Testis (tissue), 2 donors: ENCODE measurements at regions not wholly inside any gene's neighbourhood (a gene's known extent, or its start where the extent isn't known, plus 50 kb on each side); places are given as distances from the start of the nearest gene placed in this dataset.
A peak's percentile ranks its signal among the peaks of the same experiment; 100 is the strongest.

Experiments used
- DNase-seq: peaks from one replicate; pipeline ENCODE4 v3.0.0-alpha.2; 2019
- H3K27ac ChIP-seq, 2 donors: fragments of 200-600 bp; sonication (generic); one replicate each; pipeline ENCODE4 v1.5.1; 2019
- H3K27me3 ChIP-seq: fragments of 200-600 bp; sonication (generic); one replicate; pipeline ENCODE4 v1.5.1; 2019
- H3K36me3 ChIP-seq: fragments of 200-600 bp; sonication (generic); one replicate; pipeline ENCODE4 v1.5.1; 2017; ENCODE audit warnings: low read depth; ENCODE audit errors: missing control alignments
- H3K4me1 ChIP-seq: fragments of 200-600 bp; sonication (generic); one replicate; pipeline ENCODE4 v1.5.1; 2019
- H3K4me3 ChIP-seq, 2 donors: fragments of 200-600 bp; sonication (generic); one replicate each; pipeline ENCODE4 v1.5.1; 2017 to 2019
- H3K9me3 ChIP-seq: fragments of 200-600 bp; sonication (generic); one replicate; pipeline ENCODE4 v1.5.1; 2017
- CTCF ChIP-seq, 3 experiments: fragments of 450-650 bp in 2 of 3; fragments of 200-600 bp in 1 of 3; sonication (generic) in 1 of 3; IDR thresholded peaks; one replicate each; pipeline ENCODE4 v1.5.1; 2016 to 2019; ENCODE audit warnings: antibody characterized with exemption in 3 of 3, mild to moderate bottlenecking in 2 of 3, moderate library complexity in 1 of 3
- POLR2A ChIP-seq: fragments of 450-650 bp; IDR thresholded peaks from one replicate; pipeline ENCODE4 v1.6.1; 2017; ENCODE audit warnings: antibody characterized with exemption, mild to moderate bottlenecking, moderate library complexity
- WGBS, 2 donors: methylation state at CpG; one replicate each; pipeline ENCODE4 v1.1.5; 2018; 5-methylcytosine and 5-hydroxymethylcytosine counted together
- intact Hi-C: fragments of 100-400 bp; cut with DNase I; formaldehyde crosslinking; loops from one replicate; pipeline ENCODE4 v1.15.1; 2023; ENCODE audit warnings: low total_unique reads

GRCh38 chr1:244210884-244211558, 159.9 kb downstream of the ZBTB18 start:
- WGBS, 2 donors, result 62 to 75% methylated on average over 23 to 27 of the region's 28 CpGs
- Histone ChIP-seq H3K27ac (no peak overlapping the region), H3K27me3 (no peaks in the 10 kb centered on the region)

GRCh38 chr1:244211559-244211944, 160.5 kb downstream of the ZBTB18 start:
- H3K9me3 ChIP-seq, result no peaks in the 10 kb centered on the region
- intact Hi-C loops, result no loop called here
- no peaks in the 10 kb centered on the region for H3K4me1 ChIP-seq
- H3K27ac ChIP-seq, result no peak overlapping the region
- no peak for DNase-seq
- no peaks in the 10 kb centered on the region for H3K27me3 ChIP-seq
- no peaks in the 10 kb centered on the region for H3K36me3 ChIP-seq
- TF ChIP-seq POLR2A (no peak), CTCF (IDR thresholded peaks at IDR 0.05) (no peak)
- 70 to 77% methylated on average over 5 of the region's 5 CpGs for WGBS, 2 donors
- H3K4me3 ChIP-seq, result no peak overlapping the region

More at GRCh38 chr1:244210884-244211558, 159.9 kb downstream of the ZBTB18 start:
- no peaks in the 10 kb centered on the region for H3K4me1 ChIP-seq
- H3K36me3 ChIP-seq, result no peaks in the 10 kb centered on the region
- TF ChIP-seq POLR2A (no peak), CTCF (IDR thresholded peaks at IDR 0.05) (peak; percentile 27 to 33 (median 32))
- H3K4me3 ChIP-seq, result peak overlapping the region; percentile 34 to 41
- H3K9me3 ChIP-seq, result no peaks in the 10 kb centered on the region
- peak; percentile 75 for DNase-seq
- intact Hi-C loops, result no loop called here

DNA sequence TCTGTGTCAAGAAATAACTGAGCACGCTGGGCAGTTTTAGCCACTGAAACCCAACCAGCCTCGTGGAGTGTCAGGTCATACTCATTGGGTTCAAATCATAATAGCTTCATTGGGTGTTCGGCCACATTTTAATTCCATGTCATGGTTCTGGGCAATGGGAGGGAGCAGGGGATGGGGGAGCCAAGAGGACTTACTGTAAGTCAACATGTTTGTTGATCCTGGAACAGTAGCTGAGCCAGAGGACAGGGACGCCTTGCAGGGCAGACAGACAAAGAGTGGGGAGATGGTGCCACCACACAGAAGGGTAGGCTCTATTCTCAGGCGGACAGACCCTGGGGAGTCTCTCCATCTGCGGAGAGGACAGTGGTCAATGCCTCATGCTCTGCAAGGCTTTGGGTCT, 161.1 kb downstream of the ZBTB18 start:
- no peak for DNase-seq
- no peaks in the 10 kb centered on the region for H3K36me3 ChIP-seq
- no peak overlapping the region for H3K4me3 ChIP-seq
- TF ChIP-seq POLR2A (no peak), CTCF (IDR thresholded peaks at IDR 0.05) (no peak)
- 83 to 96% methylated on average over 4 to 6 of the region's 6 CpGs for WGBS, 2 donors
- no peaks in the 10 kb centered on the region for H3K27me3 ChIP-seq
- no peak overlapping the region for H3K27ac ChIP-seq
- no peaks in the 10 kb centered on the region for H3K4me1 ChIP-seq
- H3K9me3 ChIP-seq, result no peaks in the 10 kb centered on the region
- intact Hi-C loops, result no loop called here

- no peak for DNase-seq
- intact Hi-C loops, result no loop called here
- Histone ChIP-seq H3K27ac (no peak overlapping the region), H3K27me3 (no peaks in the 10 kb centered on the region), H3K4me3 (no peak overlapping the region), H3K4me1 (no peaks in the 10 kb centered on the region), H3K36me3 (no peaks in the 10 kb centered on the region), H3K9me3 (no peaks in the 10 kb centered on the region)
- no peak for TF ChIP-seq CTCF (IDR thresholded peaks at IDR 0.05)
- no peak for TF ChIP-seq POLR2A
- 70 to 78% methylated on average over 8 of the region's 8 CpGs for WGBS, 2 donors
Measured at GRCh38 chr1:244212797-244213475, 161.9 kb downstream of the ZBTB18 start.
